ENCODE measurements at regions not wholly inside any gene's neighbourhood (a gene's known extent, or its start where the extent isn't known, plus 50 kb on each side); places are given as distances from the start of the nearest gene placed in this dataset.

DNA sequence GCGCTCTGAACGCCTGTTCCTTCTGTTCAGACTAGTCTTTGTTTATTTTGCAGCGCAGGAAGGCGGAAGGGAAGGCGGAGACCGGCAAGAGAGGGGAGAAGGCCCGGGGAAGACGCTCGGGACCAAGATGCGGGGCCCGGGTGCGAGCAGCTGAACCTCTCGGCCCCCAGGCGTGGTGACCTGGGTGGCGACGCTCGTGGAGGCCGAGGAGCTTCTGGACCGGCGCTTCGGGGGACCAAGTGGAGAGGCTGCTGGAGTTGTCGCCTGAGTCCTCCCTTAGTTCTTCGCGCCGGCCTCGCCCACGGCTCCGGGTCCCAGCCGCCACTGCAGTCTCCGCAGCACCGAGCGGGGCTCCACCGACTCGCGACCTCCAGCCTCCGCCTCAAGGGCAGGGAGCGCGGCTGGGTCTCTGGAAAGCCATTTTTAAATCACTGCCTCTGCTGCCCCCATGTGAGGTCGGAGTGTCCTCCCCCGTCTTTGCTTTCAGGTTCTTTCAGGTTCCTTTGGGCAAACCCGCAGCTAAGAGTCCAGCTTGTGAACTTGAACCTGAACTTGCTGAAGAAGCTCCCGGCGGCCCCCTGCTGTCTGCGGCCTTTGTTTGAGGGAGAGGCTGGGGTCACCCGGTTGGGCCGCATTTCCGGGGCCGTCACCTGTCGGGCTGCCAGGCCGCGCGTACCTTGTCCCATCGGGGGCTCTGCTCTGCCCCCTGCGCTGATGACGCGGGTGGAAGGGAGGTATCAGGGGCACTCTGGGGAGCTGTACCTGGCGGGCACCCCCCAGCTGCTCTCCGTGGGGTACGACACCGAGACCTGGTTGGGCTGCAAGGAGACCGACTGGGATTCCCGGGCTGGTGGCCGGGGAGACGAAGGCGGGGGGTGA is 136.0 kb downstream of the KIF20B start:
- H3K27ac ChIP-seq, result no peak overlapping the region
- no peak for DNase-seq
- H3K4me1 ChIP-seq, result no peaks in the 10 kb centered on the region
- no peaks in the 10 kb centered on the region for H3K9me3 ChIP-seq
- no peaks in the 10 kb centered on the region for H3K36me3 ChIP-seq
- peaks cover 0 to 23% (median 22%) of the 10 kb centered on the region in 3 donors for H3K27me3 ChIP-seq
- intact Hi-C loops (cut with DNase I; ENCODE audit: low total_unique reads), result no loop called here
- TF ChIP-seq CTCF (IDR thresholded peaks at IDR 0.05 in 4 of 5, conservative IDR thresholded peaks at IDR 0.05 in 1 of 5) (no peak), POLR2A (IDR thresholded peaks at IDR 0.05) (no peak)
- ATAC-seq, result peak in 1 of 2 donors; percentile 21
- H3K4me3 ChIP-seq, result peak overlapping the region; percentile 38 to 52 (median 47)
- in situ Hi-C loops (cut with MboI; ENCODE audit: low sequenced_read_pairs in 4 of 4), result no loop called here

DNA sequence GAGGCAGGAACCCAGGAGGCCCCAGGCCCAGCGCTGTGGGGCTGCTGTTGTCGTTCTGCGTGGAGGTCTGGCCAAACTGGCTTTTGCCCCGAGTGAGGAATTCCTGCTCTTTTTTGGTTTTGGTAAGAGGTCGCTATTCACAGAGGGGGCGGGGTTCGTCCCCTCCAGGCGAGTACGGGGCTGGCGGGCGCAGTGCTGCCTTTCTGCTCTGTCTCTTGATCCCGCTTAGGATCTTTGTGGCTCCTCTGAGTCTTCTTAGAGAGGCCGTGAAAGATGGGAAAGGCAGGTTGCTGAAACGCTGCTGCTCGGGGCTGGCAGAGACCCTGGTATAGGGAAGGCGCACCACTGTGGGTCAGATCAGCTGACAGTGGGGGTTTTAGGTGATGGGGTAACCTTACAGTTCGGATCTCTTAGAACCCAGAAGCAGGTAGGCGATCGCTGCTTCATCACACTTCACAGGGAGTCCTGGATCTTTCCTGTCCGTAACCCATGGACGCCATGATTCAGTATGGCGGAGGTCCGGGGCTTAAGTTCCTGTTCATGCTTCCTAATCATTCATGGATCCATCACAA is 136.7 kb downstream of the KIF20B start:
- intact Hi-C loops (cut with DNase I; ENCODE audit: low total_unique reads) (no loop called here), in situ Hi-C loops (cut with MboI; ENCODE audit: low sequenced_read_pairs in 4 of 4) (no loop called here)
- H3K36me3 ChIP-seq, result no peaks in the 10 kb centered on the region
- peaks cover 0 to 23% (median 22%) of the 10 kb centered on the region in 3 donors for H3K27me3 ChIP-seq
- TF ChIP-seq POLR2A (IDR thresholded peaks at IDR 0.05), result no peak
- no peak for TF ChIP-seq CTCF (IDR thresholded peaks at IDR 0.05 in 4 of 5, conservative IDR thresholded peaks at IDR 0.05 in 1 of 5)
- H3K4me3 ChIP-seq, result peak overlapping the region; percentile 38 to 52 (median 47)
- no peaks in the 10 kb centered on the region for H3K4me1 ChIP-seq
- no peak for ATAC-seq
- no peak for DNase-seq
- H3K9me3 ChIP-seq, result no peaks in the 10 kb centered on the region
- H3K27ac ChIP-seq, result no peak overlapping the region

DNA sequence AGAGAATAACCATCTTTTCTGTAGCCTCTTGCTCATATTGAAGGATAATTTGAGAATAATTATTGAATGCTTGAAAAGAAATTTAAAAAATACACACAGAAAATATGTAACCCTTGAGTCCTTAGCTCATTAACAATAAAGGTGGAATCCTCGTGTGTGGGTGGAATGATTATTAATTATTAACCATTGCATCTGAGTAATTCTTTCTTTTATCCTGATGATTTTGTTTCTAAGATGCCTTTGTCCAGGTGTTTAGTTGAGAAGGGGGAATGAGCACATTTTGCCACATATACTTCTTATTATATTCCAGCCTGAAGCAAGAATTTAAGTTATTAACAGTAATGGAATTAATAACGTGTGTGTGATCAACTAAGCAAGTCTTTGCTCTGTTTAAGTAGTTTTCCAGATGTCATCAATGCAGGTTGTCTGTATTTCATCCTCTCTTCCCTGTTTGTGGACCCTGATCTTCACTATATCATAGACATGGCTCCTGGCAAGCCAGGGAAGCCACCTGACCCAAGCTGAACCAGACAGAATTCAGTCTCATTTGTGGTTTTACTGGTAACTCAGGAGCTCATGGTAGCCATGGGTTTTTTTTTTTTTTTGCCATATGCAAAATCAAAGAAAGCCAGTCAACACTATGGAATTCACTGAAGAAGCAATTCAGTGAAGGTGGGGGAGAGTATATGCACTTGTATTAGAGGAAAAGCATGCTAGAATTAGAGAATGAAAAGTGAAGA is 144.3 kb downstream of the KIF20B start:
- TF ChIP-seq POLR2A (IDR thresholded peaks at IDR 0.05), result no peak
- TF ChIP-seq CTCF (IDR thresholded peaks at IDR 0.05 in 4 of 5, conservative IDR thresholded peaks at IDR 0.05 in 1 of 5), result no peak
- no peaks in the 10 kb centered on the region for H3K9me3 ChIP-seq
- ATAC-seq, result no peak
- no peaks in the 10 kb centered on the region for H3K36me3 ChIP-seq
- H3K27ac ChIP-seq, result no peak overlapping the region
- H3K4me3 ChIP-seq, result no peak overlapping the region
- intact Hi-C loops (cut with DNase I; ENCODE audit: low total_unique reads), result no loop called here
- in situ Hi-C loops (cut with MboI; ENCODE audit: low sequenced_read_pairs in 4 of 4), result no loop called here
- DNase-seq, result no peak
- H3K27me3 ChIP-seq, result no peaks in the 10 kb centered on the region
- H3K4me1 ChIP-seq, result no peaks in the 10 kb centered on the region

- Histone ChIP-seq H3K36me3 (no peaks in the 10 kb centered on the region), H3K27ac (no peak overlapping the region), H3K27me3 (no peaks in the 10 kb centered on the region), H3K9me3 (no peaks in the 10 kb centered on the region), H3K4me1 (no peaks in the 10 kb centered on the region), H3K4me3 (no peak overlapping the region)
- in situ Hi-C loops (cut with MboI; ENCODE audit: low sequenced_read_pairs in 4 of 4), result no loop called here
- ATAC-seq (no peak), DNase-seq (no peak)
- TF ChIP-seq POLR2A (IDR thresholded peaks at IDR 0.05) (no peak), CTCF (IDR thresholded peaks at IDR 0.05 in 4 of 5, conservative IDR thresholded peaks at IDR 0.05 in 1 of 5) (no peak)
- intact Hi-C loops (cut with DNase I; ENCODE audit: low total_unique reads), result no loop called here
These were observed 144.9 kb downstream of the KIF20B start for GRCh38 chr10:89846281-89846630.

All from gastrocnemius medialis (tissue), 4 donors.